Loucy (cell line): ENCODE measurements at regions not wholly inside any gene's neighbourhood (a gene's known extent, or its start where the extent isn't known, plus 50 kb on each side); places are given as distances from the start of the nearest gene placed in this dataset.
"Not testable (repeated sequence)": the region's sequence is repeated elsewhere in the genome, so short reads cannot be mapped to it uniquely, and the experiment has no call there.

Experiments
- H2AFZ ChIP-seq: fragments of 200-600 bp; sonication (generic); 2 replicates; pipeline ENCODE4 v1.6.0; 2016; ENCODE audit warnings: antibody characterized with exemption, mild to moderate bottlenecking, low read length, moderate library complexity
- H3F3A ChIP-seq: fragments of 200-600 bp; 2 replicates; pipeline ENCODE4 v1.6.0; 2016; ENCODE audit warnings: antibody characterized with exemption, low read depth, mild to moderate bottlenecking
- H3K27me3 ChIP-seq: fragments of 200-600 bp; sonication (generic); 2 replicates; pipeline ENCODE4 v1.6.1; 2014; ENCODE audit warnings: low read length, mild to moderate bottlenecking; ENCODE audit not compliant: insufficient read depth, poor library complexity, severe bottlenecking
- H3K36me3 ChIP-seq: fragments of 200-600 bp; sonication (generic); 2 replicates; pipeline ENCODE4 v1.6.1; 2016; ENCODE audit warnings: low read length; ENCODE audit not compliant: insufficient read depth
- H3K4me1 ChIP-seq: fragments of 200-600 bp; sonication (generic); 2 replicates; pipeline ENCODE4 v1.5.1; 2014; ENCODE audit warnings: low read length, mild to moderate bottlenecking; ENCODE audit not compliant: insufficient read depth, poor library complexity, severe bottlenecking
- H3K4me2 ChIP-seq: fragments of 200-600 bp; sonication (generic); 2 replicates; pipeline ENCODE4 v1.6.0; 2014; ENCODE audit warnings: antibody characterized with exemption, low read length, low read depth, mild to moderate bottlenecking; ENCODE audit not compliant: poor library complexity, severe bottlenecking
- H3K4me3 ChIP-seq: fragments of 200-600 bp; sonication (generic); 2 replicates; pipeline ENCODE4 v1.5.1; 2014; ENCODE audit warnings: low read length, mild to moderate bottlenecking, mixed read lengths; ENCODE audit not compliant: poor library complexity, severe bottlenecking
- H3K79me2 ChIP-seq: fragments of 200-600 bp; sonication (generic); 2 replicates; pipeline ENCODE4 v1.6.1; 2014; ENCODE audit warnings: low read length; ENCODE audit not compliant: insufficient read depth
- H3K9ac ChIP-seq: fragments of 200-600 bp; sonication (generic); 2 replicates; pipeline ENCODE4 v1.6.0; 2014; ENCODE audit warnings: mild to moderate bottlenecking, low read depth, low read length, moderate library complexity; ENCODE audit not compliant: poor library complexity, severe bottlenecking
- H3K9me2 ChIP-seq: fragments of 200-600 bp; sonication (generic); replicated peaks from 2 replicates; pipeline ENCODE4 v1.6.1; 2016; ENCODE audit warnings: low read depth, low read length, mixed read lengths
- H3K9me3 ChIP-seq: fragments of 200-600 bp; sonication (generic); 2 replicates; pipeline ENCODE4 v1.6.1; 2014; ENCODE audit warnings: mild to moderate bottlenecking, antibody characterized with exemption, low read length, low read depth; ENCODE audit not compliant: insufficient read depth
- H4K20me1 ChIP-seq: fragments of 200-600 bp; sonication (generic); 2 replicates; pipeline ENCODE4 v1.6.0; 2014; ENCODE audit warnings: antibody characterized with exemption, low read length, mild to moderate bottlenecking; ENCODE audit not compliant: insufficient read depth, poor library complexity, severe bottlenecking
- CTCF ChIP-seq: fragments of 200-600 bp; sonication (generic); conservative IDR thresholded peaks from 2 replicates; pipeline ENCODE4 v1.5.1; 2014; ENCODE audit warnings: mild to moderate bottlenecking, antibody characterized with exemption, low read length
- EZH2phosphoT487 ChIP-seq: fragments of 200-600 bp; IDR thresholded peaks from 2 replicates; pipeline ENCODE4 v1.6.1; 2018; ENCODE audit warnings: antibody characterized with exemption, mild to moderate bottlenecking, moderate library complexity, borderline replicate concordance

DNA sequence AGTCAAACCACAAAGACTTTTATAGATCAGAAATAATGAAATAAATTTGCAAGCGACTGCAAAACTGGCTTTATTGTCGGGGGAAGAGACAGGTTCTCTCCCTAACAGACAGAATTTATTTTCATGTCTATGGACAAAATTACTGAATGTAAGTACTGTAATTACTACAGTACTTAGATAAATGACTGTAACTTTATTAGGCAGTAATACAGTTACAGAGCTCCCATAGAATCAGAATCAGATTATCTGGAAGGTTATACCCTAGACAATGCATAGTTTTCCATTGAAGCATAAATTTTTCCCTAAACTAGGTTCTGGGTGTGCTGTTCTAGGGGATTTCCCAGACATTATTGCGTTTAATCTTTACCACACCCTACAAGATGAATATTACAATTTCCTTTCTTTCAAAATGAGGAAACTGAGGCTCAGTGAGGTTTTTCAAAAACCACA is 114.2 kb downstream of the C12orf75 start:
- Histone ChIP-seq H3K9me3 (no peaks in the 10 kb centered on the region), H3K36me3 (no peaks in the 10 kb centered on the region), H3K4me3 (no peak overlapping the region), H3K27me3 (no peaks in the 10 kb centered on the region), H3K4me1 (peaks cover 14% of the 10 kb centered on the region), H3K9me2 (no peaks in the 10 kb centered on the region), H2AFZ (no peak overlapping the region), H3K79me2 (no peaks in the 10 kb centered on the region), H3K9ac (no peak overlapping the region), H3K4me2 (peak overlapping the region; percentile 29), H3F3A (no peaks in the 10 kb centered on the region), H4K20me1 (no peaks in the 10 kb centered on the region)
- TF ChIP-seq CTCF (no peak), EZH2phosphoT487 (no peak)

DNA sequence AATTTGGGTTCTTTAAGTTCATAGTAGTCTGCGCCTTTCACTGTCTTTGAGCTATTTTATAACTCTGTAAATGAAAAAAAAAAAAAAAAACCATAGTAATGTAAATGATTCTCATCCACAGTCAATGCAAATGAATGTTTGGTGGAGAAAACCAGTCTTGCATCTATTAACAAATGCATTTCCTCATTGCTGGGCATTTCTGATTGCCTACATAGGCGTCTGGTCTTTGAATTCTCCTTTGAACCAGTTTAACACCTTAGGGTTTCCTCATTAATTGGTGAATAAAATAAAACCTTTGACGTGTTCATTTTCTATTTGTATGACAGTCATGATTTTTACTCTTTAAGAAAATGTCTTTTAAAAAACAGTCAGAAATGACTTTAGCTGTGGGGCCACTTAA is 114.8 kb downstream of the C12orf75 start:
- TF ChIP-seq CTCF (no peak), EZH2phosphoT487 (no peak)
- Histone ChIP-seq H2AFZ (no peak overlapping the region), H3K4me1 (peaks cover 14% of the 10 kb centered on the region), H3K4me3 (no peak overlapping the region), H3K9ac (no peak overlapping the region), H4K20me1 (no peaks in the 10 kb centered on the region), H3K27me3 (no peaks in the 10 kb centered on the region), H3F3A (no peaks in the 10 kb centered on the region), H3K36me3 (no peaks in the 10 kb centered on the region), H3K4me2 (no peak overlapping the region), H3K9me2 (no peaks in the 10 kb centered on the region), H3K79me2 (no peaks in the 10 kb centered on the region), H3K9me3 (no peaks in the 10 kb centered on the region)

DNA sequence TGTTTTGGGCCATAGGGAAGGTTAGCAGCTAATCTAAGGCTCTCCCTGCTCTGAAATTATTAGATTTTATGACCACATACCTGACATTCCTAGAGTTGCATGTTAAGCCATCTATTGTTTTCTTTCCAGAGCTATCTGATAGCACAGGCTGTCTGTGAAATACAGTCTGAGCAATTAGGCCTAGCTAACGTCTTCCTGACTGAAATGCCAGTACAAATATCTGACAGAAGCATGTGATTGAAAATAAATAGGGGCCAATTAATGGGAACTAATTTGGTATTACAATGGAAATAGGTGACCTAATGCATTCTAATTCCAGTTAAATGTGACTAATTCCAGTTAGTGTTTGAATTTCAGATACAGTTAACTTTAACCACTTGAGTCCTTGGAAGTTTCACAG is 115.2 kb downstream of the C12orf75 start:
- no peak overlapping the region for H3K4me3 ChIP-seq
- H3K9me3 ChIP-seq, result no peaks in the 10 kb centered on the region
- H4K20me1 ChIP-seq, result no peaks in the 10 kb centered on the region
- H3K4me1 ChIP-seq, result peaks cover 14% of the 10 kb centered on the region
- H2AFZ ChIP-seq, result no peak overlapping the region
- H3K9me2 ChIP-seq, result no peaks in the 10 kb centered on the region
- H3K27me3 ChIP-seq, result no peaks in the 10 kb centered on the region
- no peaks in the 10 kb centered on the region for H3K79me2 ChIP-seq
- no peak overlapping the region for H3K9ac ChIP-seq
- no peaks in the 10 kb centered on the region for H3K36me3 ChIP-seq
- no peak overlapping the region for H3K4me2 ChIP-seq
- no peaks in the 10 kb centered on the region for H3F3A ChIP-seq
- TF ChIP-seq EZH2phosphoT487 (no peak), CTCF (no peak)

DNA sequence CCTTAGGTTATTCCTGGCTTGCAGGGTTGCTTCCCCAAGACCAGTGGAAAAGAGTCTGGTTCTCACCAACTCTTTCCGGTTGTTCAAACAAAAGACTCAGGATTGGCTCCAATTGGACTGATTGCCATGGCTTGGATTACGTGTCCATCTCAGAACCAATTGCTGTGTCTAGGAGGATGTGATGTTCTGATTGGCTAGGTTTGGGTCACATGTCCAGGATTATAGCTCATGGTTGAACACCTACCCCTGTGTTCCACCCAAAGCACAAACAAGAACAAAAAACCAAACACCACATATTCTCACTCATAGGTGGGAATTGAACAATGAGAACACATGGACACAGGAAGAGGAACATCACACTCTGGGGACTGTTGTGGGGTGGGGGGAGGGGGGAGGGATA is 116.0 kb downstream of the C12orf75 start:
- H4K20me1 ChIP-seq, H3K4me3 ChIP-seq, H3K9ac ChIP-seq, H3K36me3 ChIP-seq, H3F3A ChIP-seq, H3K27me3 ChIP-seq, H3K9me3 ChIP-seq, H2AFZ ChIP-seq, H3K9me2 ChIP-seq, H3K4me2 ChIP-seq, H3K79me2 ChIP-seq: not testable (repeated sequence)
- peaks cover 14% of the 10 kb centered on the region for H3K4me1 ChIP-seq
